Esophagus muscularis mucosa (tissue), 4 donors: ENCODE measurements at regions not wholly inside any gene's neighbourhood (a gene's known extent, or its start where the extent isn't known, plus 50 kb on each side); places are given as distances from the start of the nearest gene placed in this dataset.

Source experiments
- DNase-seq: peaks from one replicate; pipeline ENCODE4 v3.0.0-alpha.2; 2017; ENCODE audit errors: extremely low spot score
- H3K27ac ChIP-seq, 4 donors: fragments of 200-600 bp; sonication (generic); replicated peaks in 1 of 4; 1 replicate in 3 of 4; 2 replicates in 1 of 4; pipeline ENCODE4 v1.5.1; 2016 to 2019; ENCODE audit warnings: mild to moderate bottlenecking in 1 of 4
- H3K27me3 ChIP-seq, 4 donors: fragments of 200-600 bp; sonication (generic); one replicate each; pipeline versions ENCODE4 v1.5.1 to v1.6.0; 2016 to 2019
- H3K36me3 ChIP-seq, 4 donors: fragments of 200-600 bp; sonication (generic); one replicate each; pipeline ENCODE4 v1.5.1; 2016 to 2019
- H3K4me1 ChIP-seq, 4 donors: fragments of 200-600 bp; sonication (generic); one replicate each; pipeline ENCODE4 v1.5.1; 2016 to 2019
- H3K4me3 ChIP-seq, 4 donors: fragments of 200-600 bp; sonication (generic); 1 replicate in 2 of 4; 2 replicates in 2 of 4; pipeline ENCODE4 v1.5.1; 2016 to 2019; ENCODE audit warnings: mild to moderate bottlenecking in 4 of 4, moderate library complexity in 1 of 4
- H3K9me3 ChIP-seq, 4 donors: fragments of 200-600 bp; sonication (generic); 1 replicate in 3 of 4; 2 replicates in 1 of 4; pipeline ENCODE4 v1.5.1; 2016 to 2019
- CTCF ChIP-seq, 3 experiments: fragments of 200-600 bp in 2 of 3; fragments of 450-650 bp in 1 of 3; sonication (generic) in 2 of 3; IDR thresholded peaks; one replicate each; pipeline ENCODE4 v1.5.1; 2017 to 2019; ENCODE audit warnings: antibody characterized with exemption in 3 of 3, mild to moderate bottlenecking in 2 of 3, moderate library complexity in 1 of 3
- EP300 ChIP-seq: sonication (generic); formaldehyde crosslinking; IDR thresholded peaks from one replicate; pipeline ENCODE4 v1.6.1; 2017; ENCODE audit warnings: antibody characterized with exemption
- POLR2A ChIP-seq: fragments of 450-650 bp; IDR thresholded peaks from one replicate; pipeline ENCODE4 v1.6.1; 2017; ENCODE audit warnings: antibody characterized with exemption, moderate library complexity, mild to moderate bottlenecking, low read depth
- POLR2AphosphoS5 ChIP-seq, 2 donors: sonication (generic); formaldehyde crosslinking; IDR thresholded peaks; one replicate each; pipeline ENCODE4 v1.6.1; 2017; ENCODE audit warnings: antibody characterized with exemption in 2 of 2
- WGBS: methylation state at CpG from one replicate; pipeline ENCODE4 v1.1.5; 2018; 5-methylcytosine and 5-hydroxymethylcytosine counted together
- intact Hi-C: fragments of 100-400 bp; cut with DNase I; formaldehyde crosslinking; loops from one replicate; pipeline ENCODE4 v1.15.1; 2023

- intact Hi-C loops: no loop called here
- TF ChIP-seq POLR2A (no peak), POLR2AphosphoS5 (IDR thresholded peaks at IDR 0.05) (no peak), EP300 (no peak), CTCF (IDR thresholded peaks at IDR 0.05) (no peak)
- no peaks in the 10 kb centered on the region for H3K36me3 ChIP-seq
- H3K4me3 ChIP-seq: no peak overlapping the region
- 86% methylated on average over 3 of the region's 3 CpGs for WGBS
- no peaks in the 10 kb centered on the region for H3K27me3 ChIP-seq
- no peak overlapping the region for H3K27ac ChIP-seq
- no peaks in the 10 kb centered on the region for H3K9me3 ChIP-seq
- peaks cover 28 to 71% (median 65%) of the 10 kb centered on the region in 4 donors for H3K4me1 ChIP-seq
- DNase-seq: no peak
Observed at GRCh38 chr15:39493424-39494067, 87.3 kb upstream of the THBS1 start.

GRCh38 chr15:39494462-39494861, 86.4 kb upstream of the THBS1 start:
- TF ChIP-seq POLR2AphosphoS5 (IDR thresholded peaks at IDR 0.05): no peak
- TF ChIP-seq EP300: no peak
- 87% methylated on average over 2 of the region's 2 CpGs for WGBS
- Histone ChIP-seq H3K27ac (no peak overlapping the region), H3K9me3 (no peaks in the 10 kb centered on the region), H3K4me3 (no peak overlapping the region), H3K27me3 (no peaks in the 10 kb centered on the region), H3K4me1 (peaks cover 29 to 71% (median 63%) of the 10 kb centered on the region in 4 donors), H3K36me3 (no peaks in the 10 kb centered on the region)
- DNase-seq: no peak
- intact Hi-C loops: no loop called here

GRCh38 chr15:39495871-39496840, 84.7 kb upstream of the THBS1 start:
- H3K27ac ChIP-seq: peak overlapping the region; percentile 32 to 81 (median 44)
- no peak overlapping the region for H3K4me3 ChIP-seq
- H3K36me3 ChIP-seq: no peaks in the 10 kb centered on the region
- intact Hi-C loops: no loop called here
- peaks cover 26 to 59% (median 55%) of the 10 kb centered on the region in 4 donors for H3K4me1 ChIP-seq
- TF ChIP-seq POLR2A: no peak
- no peak for TF ChIP-seq EP300
- no peak for TF ChIP-seq POLR2AphosphoS5 (IDR thresholded peaks at IDR 0.05)
- TF ChIP-seq CTCF (IDR thresholded peaks at IDR 0.05): no peak
- WGBS: 55% methylated on average over 8 of the region's 8 CpGs
- no peak for DNase-seq
- H3K9me3 ChIP-seq: no peaks in the 10 kb centered on the region
- H3K27me3 ChIP-seq: no peaks in the 10 kb centered on the region

GRCh38 chr15:39497016-39497758, 83.7 kb upstream of the THBS1 start:
- Histone ChIP-seq H3K9me3 (no peaks in the 10 kb centered on the region), H3K36me3 (no peaks in the 10 kb centered on the region), H3K27ac (peak overlapping the region in 2 of 4 donors; percentile 68 to 81), H3K4me1 (peaks cover 26 to 53% (median 49%) of the 10 kb centered on the region in 4 donors), H3K27me3 (no peaks in the 10 kb centered on the region), H3K4me3 (no peak overlapping the region)
- intact Hi-C loops: no loop called here
- no peak for DNase-seq
- 81% methylated on average over 2 of the region's 6 CpGs for WGBS
- TF ChIP-seq POLR2AphosphoS5 (IDR thresholded peaks at IDR 0.05): no peak
- no peak for TF ChIP-seq CTCF (IDR thresholded peaks at IDR 0.05)
- no peak for TF ChIP-seq EP300
- no peak for TF ChIP-seq POLR2A
